Caco-2 (cell line): ENCODE measurements at regions not wholly inside any gene's neighbourhood (a gene's known extent, or its start where the extent isn't known, plus 50 kb on each side); places are given as distances from the start of the nearest gene placed in this dataset.

ENCODE experiments used
- BruUV-seq: library from RNA; stranded (reverse); fragments of 400-500 nt; replicated peaks from 2 replicates; lab custom pipeline; 2021; lab: Mats Ljungman, UMichigan
- CTCF ChIA-PET: fragments of 300-600 bp; sonication (Branson Sonifier 250); formaldehyde crosslinking; loops from one replicate; lab custom pipeline; 2022; ENCODE audit warnings: antibody characterized with exemption; lab: Charles Lee
- POLR2A ChIA-PET: fragments of 300-600 bp; sonication (Branson Sonifier 250); formaldehyde crosslinking; loops from one replicate; lab custom pipeline; 2022; ENCODE audit warnings: antibody characterized with exemption; lab: Charles Lee
- DNase-seq, 2 experiments: peaks; one replicate each; pipeline versions ENCODE4 v3.0.0 to v3.0.0-alpha.2; 2020 to 2022
- H3K27me3 ChIP-seq: replicated peaks from 2 replicates; pipeline ENCODE4 v1.6.0; 2011; ENCODE audit warnings: low read length; ENCODE audit not compliant: control insufficient read depth, insufficient read depth
- H3K36me3 ChIP-seq: 2 replicates; pipeline ENCODE4 v1.5.1; 2011; ENCODE audit warnings: low read length; ENCODE audit not compliant: control insufficient read depth, insufficient read depth
- H3K4me1 ChIP-seq: fragments of 250-450 bp; sonication (Bioruptor Pico); 2 replicates; pipeline ENCODE4 v1.5.1; 2020; ENCODE audit warnings: mild to moderate bottlenecking
- H3K4me3 ChIP-seq: 2 replicates; pipeline ENCODE4 v1.5.1; 2011; ENCODE audit warnings: low read depth, mild to moderate bottlenecking, control low read depth, low read length
- H3K9me3 ChIP-seq: fragments of 250-450 bp; sonication (Bioruptor Pico); 2 replicates; pipeline ENCODE4 v1.5.1; 2020; ENCODE audit warnings: mild to moderate bottlenecking, moderate library complexity
- H3K27ac Mint-ChIP-seq: one replicate; pipeline ENCODE4 v1.8.0; 2022; ENCODE audit warnings: mixed read lengths; ENCODE audit not compliant: unreplicated experiment
- H3K27me3 Mint-ChIP-seq: one replicate; pipeline ENCODE4 v1.8.0; 2022; ENCODE audit warnings: mixed read lengths; ENCODE audit not compliant: insufficient read depth, unreplicated experiment
- H3K36me3 Mint-ChIP-seq: one replicate; pipeline ENCODE4 v1.8.0; 2022; ENCODE audit warnings: mild to moderate bottlenecking, mixed read lengths; ENCODE audit not compliant: insufficient read depth, unreplicated experiment
- H3K4me1 Mint-ChIP-seq: one replicate; pipeline ENCODE4 v1.8.0; 2022; ENCODE audit warnings: low read depth, mixed read lengths; ENCODE audit not compliant: unreplicated experiment
- H3K4me3 Mint-ChIP-seq: one replicate; pipeline ENCODE4 v1.8.0; 2022; ENCODE audit warnings: mild to moderate bottlenecking, moderate library complexity, mixed read lengths; ENCODE audit not compliant: unreplicated experiment
- H3K9me3 Mint-ChIP-seq: one replicate; pipeline ENCODE4 v1.8.0; 2022; ENCODE audit warnings: mixed read lengths; ENCODE audit not compliant: unreplicated experiment
- intact Hi-C: fragments of 100-400 bp; cut with micrococcal nuclease; formaldehyde crosslinking; loops from one replicate; pipeline ENCODE4 v1.10.0; 2022; ENCODE audit not compliant: unreplicated experiment
- TF ChIP-seq, protein P1 (sequence below), 2 experiments: fragments of 200-600 bp in 1 of 2; IDR thresholded peaks; 1 replicate in 1 of 2; 2 replicates in 1 of 2; pipeline versions ENCODE4 v1.5.1 to v1.8.0; 2011 to 2022; ENCODE audit warnings: antibody characterized with exemption in 1 of 2, control low read depth in 1 of 2, inconsistent platforms in 1 of 2, low read depth in 1 of 2, low read length in 1 of 2, mild to moderate bottlenecking in 1 of 2, moderate library complexity in 1 of 2; ENCODE audit not compliant: insufficient read depth in 1 of 2, severe bottlenecking in 1 of 2, unreplicated experiment in 1 of 2

- POLR2A ChIA-PET, result no interaction called here
These were observed 255.4 kb downstream of the NDUFA10 start for GRCh38 chr2:239769554-239770245.

GRCh38 chr2:239768907-239769553, 256.1 kb downstream of the NDUFA10 start:
- CTCF ChIA-PET, result no interaction called here
- Mint-ChIP-seq H3K9me3 (no peaks in the 10 kb centered on the region), H3K4me3 (no peak overlapping the region), H3K36me3 (no peaks in the 10 kb centered on the region), H3K27ac (no peak overlapping the region), H3K4me1 (no peaks in the 10 kb centered on the region), H3K27me3 (peaks cover 5% of the 10 kb centered on the region)
- POLR2A ChIA-PET, result no interaction called here
- TF ChIP-seq, protein P1, sequence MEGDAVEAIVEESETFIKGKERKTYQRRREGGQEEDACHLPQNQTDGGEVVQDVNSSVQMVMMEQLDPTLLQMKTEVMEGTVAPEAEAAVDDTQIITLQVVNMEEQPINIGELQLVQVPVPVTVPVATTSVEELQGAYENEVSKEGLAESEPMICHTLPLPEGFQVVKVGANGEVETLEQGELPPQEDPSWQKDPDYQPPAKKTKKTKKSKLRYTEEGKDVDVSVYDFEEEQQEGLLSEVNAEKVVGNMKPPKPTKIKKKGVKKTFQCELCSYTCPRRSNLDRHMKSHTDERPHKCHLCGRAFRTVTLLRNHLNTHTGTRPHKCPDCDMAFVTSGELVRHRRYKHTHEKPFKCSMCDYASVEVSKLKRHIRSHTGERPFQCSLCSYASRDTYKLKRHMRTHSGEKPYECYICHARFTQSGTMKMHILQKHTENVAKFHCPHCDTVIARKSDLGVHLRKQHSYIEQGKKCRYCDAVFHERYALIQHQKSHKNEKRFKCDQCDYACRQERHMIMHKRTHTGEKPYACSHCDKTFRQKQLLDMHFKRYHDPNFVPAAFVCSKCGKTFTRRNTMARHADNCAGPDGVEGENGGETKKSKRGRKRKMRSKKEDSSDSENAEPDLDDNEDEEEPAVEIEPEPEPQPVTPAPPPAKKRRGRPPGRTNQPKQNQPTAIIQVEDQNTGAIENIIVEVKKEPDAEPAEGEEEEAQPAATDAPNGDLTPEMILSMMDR (IDR thresholded peaks at IDR 0.05; ENCODE audit: insufficient read depth in 1 of 2, low read depth in 1 of 2, low read length in 1 of 2, severe bottlenecking in 1 of 2, unreplicated experiment in 1 of 2), result no peak
- intact Hi-C loops, result no loop called here
- no peaks in the 10 kb centered on the region for H3K27me3 ChIP-seq
- H3K4me1 ChIP-seq, result no peaks in the 10 kb centered on the region
- H3K36me3 ChIP-seq, result no peaks in the 10 kb centered on the region
- peak in 1 of 2 experiments; percentile 9 for DNase-seq
- no peak overlapping the region for H3K4me3 ChIP-seq
- no TSS peak for BruUV-seq
- H3K9me3 ChIP-seq, result 0 out of 2 replicates have a peak, but pooled peaks cover 3% of the 10 kb centered on the region

More at GRCh38 chr2:239769554-239770245, 255.4 kb downstream of the NDUFA10 start:
- Mint-ChIP-seq H3K4me1 (no peaks in the 10 kb centered on the region), H3K27ac (no peak overlapping the region), H3K27me3 (peaks cover 7% of the 10 kb centered on the region), H3K36me3 (no peaks in the 10 kb centered on the region), H3K9me3 (no peaks in the 10 kb centered on the region), H3K4me3 (no peak overlapping the region)
- TF ChIP-seq, protein P1 (IDR thresholded peaks at IDR 0.05; ENCODE audit: insufficient read depth in 1 of 2, low read depth in 1 of 2, low read length in 1 of 2, severe bottlenecking in 1 of 2, unreplicated experiment in 1 of 2), result no peak
- H3K4me3 ChIP-seq, result no peak overlapping the region
- CTCF ChIA-PET, result no interaction called here
- intact Hi-C loops, result no loop called here
- H3K9me3 ChIP-seq, result 0 out of 2 replicates have a peak, but pooled peaks cover 3% of the 10 kb centered on the region
- no peaks in the 10 kb centered on the region for H3K36me3 ChIP-seq
- no TSS peak for BruUV-seq
- no peaks in the 10 kb centered on the region for H3K4me1 ChIP-seq
- DNase-seq, result peak in 1 of 2 experiments; percentile 8
- no peaks in the 10 kb centered on the region for H3K27me3 ChIP-seq

DNA sequence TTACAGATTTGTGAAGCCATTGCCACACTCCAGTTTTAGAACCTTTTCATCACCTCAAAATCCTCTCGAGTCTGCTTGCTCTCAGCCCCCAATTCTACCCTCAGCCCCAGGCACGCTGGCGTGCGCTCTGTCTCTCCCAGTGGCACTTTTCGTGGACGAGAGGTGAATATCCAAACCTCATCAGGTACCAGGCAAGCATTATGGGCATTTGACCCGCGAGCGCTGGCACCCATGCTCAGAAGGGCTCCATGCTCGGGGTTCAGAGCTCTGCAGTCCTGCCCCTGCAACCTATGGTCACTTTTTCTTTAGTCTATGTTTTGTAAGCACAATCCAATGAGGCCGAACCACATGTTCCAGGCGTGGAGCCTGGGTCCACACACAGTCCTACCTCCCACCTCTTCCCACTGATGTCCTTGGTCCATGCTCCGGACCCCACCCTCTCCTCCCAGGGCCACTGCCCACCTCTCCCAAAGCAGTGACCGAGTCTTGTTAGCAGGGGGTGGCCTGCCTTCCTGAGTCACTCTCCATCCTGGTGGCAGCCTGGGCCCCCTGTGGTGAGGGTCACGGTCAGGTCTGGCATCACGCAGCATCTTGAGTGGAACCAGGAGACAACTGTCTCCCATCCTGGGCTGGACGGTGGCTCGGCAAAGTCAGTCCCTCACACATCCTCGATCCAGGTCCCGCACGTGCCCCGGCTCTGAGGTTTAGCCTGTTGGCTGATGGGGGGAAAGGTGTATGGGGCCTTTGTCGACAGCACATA, 256.9 kb downstream of the NDUFA10 start:
- H3K27ac Mint-ChIP-seq, result no peak overlapping the region

More for the DNA sequence above, 256.9 kb downstream of the NDUFA10 start:
- no peaks in the 10 kb centered on the region for H3K4me1 ChIP-seq
- no TSS peak for BruUV-seq
- TF ChIP-seq, protein P1 (IDR thresholded peaks at IDR 0.05; ENCODE audit: insufficient read depth in 1 of 2, low read depth in 1 of 2, low read length in 1 of 2, severe bottlenecking in 1 of 2, unreplicated experiment in 1 of 2), result no peak
- no peak overlapping the region for H3K4me3 ChIP-seq
- H3K27me3 Mint-ChIP-seq, result peaks cover 5% of the 10 kb centered on the region
- H3K9me3 Mint-ChIP-seq, result no peaks in the 10 kb centered on the region
- H3K4me3 Mint-ChIP-seq, result no peak overlapping the region
- 0 out of 2 replicates have a peak, but pooled peaks cover 3% of the 10 kb centered on the region for H3K9me3 ChIP-seq
- ChIA-PET CTCF (no interaction called here), POLR2A (no interaction called here)
- peak in 1 of 2 experiments; percentile 11 for DNase-seq
- no peaks in the 10 kb centered on the region for H3K27me3 ChIP-seq
- no peaks in the 10 kb centered on the region for H3K36me3 ChIP-seq
- H3K4me1 Mint-ChIP-seq, result no peaks in the 10 kb centered on the region
- H3K36me3 Mint-ChIP-seq, result no peaks in the 10 kb centered on the region
- intact Hi-C loops, result no loop called here
